ENCODE measurements at regions not wholly inside any gene's neighbourhood (a gene's known extent, or its start where the extent isn't known, plus 50 kb on each side); places are given as distances from the start of the nearest gene placed in this dataset.
"Not testable (repeated sequence)": the region's sequence is repeated elsewhere in the genome, so short reads cannot be mapped to it uniquely, and the experiment has no call there.

DNA sequence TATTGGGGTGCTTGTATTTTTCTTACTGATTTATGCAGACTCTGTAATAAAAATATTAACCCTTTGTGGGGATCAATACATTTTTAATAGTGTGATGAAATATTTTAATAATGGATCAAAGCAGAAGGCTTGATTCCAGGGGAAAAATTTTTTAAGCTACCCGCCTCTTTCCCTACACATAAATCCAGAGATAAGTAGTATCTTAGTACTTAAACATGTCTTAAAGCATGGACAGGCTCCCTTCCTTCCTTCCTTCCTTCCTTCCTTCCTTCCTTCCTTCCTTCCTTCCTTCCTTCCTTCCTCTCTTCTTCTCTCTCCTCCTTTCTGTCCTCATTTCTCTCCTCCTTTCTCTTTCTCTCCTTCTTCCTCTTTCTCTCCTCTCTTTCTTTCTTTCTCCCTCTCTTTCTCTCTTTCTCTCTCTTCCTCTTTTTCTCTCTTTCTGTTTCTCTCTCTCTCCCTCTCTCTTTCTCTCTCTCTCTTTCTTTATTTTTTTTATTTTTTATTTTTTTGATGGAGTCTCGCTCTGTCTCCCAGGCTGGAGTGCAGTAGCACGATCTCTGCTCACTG is 78.0 kb upstream of the SPRY4 start:
- DNase-seq, result no peak

DNA sequence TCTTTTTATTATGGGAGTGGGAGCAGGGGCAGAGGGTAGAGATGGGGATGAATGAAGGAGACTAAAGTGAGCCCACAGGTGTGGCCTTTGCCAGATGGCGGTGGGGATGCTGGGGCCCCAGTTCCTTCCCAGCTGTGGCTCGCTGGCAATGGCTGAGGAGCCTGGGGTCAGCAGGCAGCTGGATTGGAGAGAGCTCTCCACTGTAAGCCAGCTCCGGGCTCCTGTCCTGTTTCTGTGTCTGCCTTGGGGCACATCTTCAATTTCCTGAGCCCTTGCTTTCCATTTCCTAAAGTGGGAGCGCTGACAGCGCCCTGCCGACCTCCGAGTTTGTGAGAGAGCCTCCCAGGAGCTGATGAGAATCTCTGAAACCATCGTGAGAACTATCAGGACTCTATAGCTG is 75.6 kb upstream of the SPRY4 start:
- DNase-seq, result no peak

DNA sequence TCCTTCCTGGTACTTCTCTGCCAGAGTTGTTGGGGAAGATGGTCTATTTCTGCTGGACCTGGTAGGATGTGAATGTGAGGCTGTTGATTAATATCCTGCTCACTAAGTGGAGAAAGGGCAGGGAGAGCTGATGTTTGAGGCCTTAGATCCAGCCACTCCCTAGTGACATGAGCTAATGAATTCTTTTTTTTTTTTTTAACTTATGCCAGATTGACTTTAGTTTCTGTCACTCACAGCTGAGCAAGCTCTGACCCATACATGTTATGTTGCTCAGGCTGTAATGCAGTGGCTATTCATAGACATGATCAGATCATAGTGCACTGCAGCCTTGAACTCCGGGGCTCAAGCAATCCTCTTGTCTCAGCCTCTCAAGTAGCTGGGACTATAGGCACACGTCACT is 75.1 kb upstream of the SPRY4 start:
- DNase-seq, result no peak

DNA sequence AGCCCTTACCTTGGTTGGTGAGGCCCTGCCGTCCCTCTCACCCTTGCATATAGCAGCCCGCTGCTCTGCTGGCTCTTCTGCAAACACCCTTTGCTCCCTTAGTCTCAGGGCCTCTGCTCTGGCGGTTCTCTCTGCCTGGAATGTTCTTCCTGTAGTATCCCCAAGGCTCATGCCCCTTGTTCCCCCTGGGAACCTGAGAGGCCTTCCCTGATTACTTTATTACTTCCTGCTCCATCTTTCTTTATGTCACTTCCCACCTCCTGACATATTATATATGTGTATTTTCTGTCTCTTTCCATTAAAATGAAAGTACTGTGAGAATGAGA is 73.9 kb upstream of the SPRY4 start:
- no peak for DNase-seq

DNA sequence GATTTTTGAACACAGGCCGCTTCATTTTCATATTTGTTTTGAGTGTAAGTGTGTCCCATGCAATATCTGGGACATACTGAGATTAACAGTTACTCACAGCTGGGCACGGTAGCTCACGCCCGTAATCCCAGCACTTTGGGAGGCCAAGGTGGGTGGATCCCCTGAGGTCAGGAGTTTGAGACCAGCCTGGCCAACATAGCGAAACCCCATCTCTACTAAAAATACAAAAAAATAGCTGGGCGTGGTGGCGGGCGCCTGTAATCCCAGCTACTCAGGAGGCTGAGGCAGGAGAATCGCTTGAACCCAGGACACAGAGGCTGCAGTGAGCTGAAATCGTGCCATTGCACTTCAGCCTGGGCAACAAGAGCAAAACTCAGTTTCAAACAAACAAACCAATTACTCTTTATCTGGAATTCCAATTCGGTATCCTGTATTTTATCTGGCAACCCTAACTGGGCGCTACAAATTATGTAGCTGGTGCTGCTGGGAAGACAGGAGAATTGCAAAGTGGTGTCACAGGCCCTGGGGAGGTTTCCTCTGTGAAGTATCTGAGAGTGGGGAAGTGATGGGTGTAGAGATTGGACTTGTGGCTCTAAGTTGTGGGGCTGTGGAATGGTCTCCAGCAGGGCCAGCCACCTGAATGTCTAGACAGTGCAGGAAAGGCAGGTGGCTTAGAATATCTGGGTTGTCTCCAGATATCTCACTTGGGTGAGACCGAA is 73.3 kb upstream of the SPRY4 start:
- not testable (repeated sequence) for DNase-seq

DNA sequence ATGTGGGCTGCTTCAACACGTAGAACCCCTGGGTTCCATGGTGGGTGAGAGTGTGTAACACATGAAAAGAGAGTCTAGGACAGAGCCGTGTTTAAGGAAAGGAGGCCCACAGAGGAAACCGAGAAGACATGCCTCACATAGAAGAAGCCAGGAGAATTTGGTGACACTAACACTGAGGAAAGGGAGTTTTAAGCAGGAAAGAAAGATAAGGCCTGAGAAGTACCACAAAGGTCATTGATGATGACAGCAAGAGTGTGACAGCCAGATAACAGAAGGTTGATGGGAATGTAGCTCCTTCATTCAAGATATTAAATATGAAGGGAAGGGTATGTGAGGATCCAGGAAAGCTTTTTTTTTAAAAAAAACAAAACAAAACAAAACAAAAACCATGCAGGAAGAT is 72.4 kb upstream of the SPRY4 start:
- DNase-seq, result no peak

DNA sequence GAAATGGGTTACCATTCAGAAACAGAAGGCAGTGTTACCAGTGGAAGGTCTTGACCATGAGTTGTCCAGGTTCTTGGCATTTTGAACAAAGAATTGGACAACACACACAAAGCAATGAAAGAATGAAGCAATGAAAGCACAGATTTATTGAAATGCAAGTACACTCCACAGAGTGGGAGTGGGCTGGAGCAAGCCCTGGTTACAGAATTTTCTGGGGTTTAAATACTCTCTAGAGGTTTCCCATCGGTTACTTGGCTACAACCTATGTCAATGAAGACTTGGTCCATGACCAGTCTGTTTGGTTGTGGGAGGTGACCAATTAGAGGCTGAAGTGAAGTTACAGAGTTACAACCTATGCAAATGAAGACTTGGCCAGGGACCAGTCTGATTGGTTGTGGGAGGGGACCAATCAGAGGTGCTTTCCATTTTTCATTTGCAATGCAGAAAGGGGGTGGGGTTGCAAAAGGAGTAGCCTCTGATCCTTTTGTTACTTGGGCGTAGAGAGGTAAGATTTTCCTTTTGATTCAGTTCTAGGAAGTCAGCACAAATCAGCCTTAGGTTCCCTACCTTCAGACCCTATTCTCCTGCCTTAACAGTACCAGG is 71.7 kb upstream of the SPRY4 start:
- DNase-seq, result no peak

DNA sequence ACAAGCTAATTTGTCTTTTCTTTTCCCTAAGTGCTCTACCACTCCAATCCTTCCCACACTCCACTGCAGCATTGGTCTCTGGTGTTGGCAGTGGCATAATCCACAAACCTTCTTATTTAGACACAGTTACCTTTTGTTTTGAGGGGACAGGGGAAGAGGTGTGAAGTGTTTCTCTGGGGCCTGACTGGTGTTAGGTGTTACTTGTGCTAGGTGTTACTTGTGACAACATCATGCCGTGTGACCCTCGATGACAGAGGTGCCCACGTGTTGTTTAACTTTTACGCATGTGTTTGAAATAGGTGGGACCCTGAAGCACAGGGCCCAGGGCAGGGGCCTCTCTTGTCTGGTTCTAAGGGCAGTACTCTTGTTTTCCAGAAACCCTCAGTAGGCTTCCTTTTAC is 70.5 kb upstream of the SPRY4 start:
- no peak for DNase-seq

DNA sequence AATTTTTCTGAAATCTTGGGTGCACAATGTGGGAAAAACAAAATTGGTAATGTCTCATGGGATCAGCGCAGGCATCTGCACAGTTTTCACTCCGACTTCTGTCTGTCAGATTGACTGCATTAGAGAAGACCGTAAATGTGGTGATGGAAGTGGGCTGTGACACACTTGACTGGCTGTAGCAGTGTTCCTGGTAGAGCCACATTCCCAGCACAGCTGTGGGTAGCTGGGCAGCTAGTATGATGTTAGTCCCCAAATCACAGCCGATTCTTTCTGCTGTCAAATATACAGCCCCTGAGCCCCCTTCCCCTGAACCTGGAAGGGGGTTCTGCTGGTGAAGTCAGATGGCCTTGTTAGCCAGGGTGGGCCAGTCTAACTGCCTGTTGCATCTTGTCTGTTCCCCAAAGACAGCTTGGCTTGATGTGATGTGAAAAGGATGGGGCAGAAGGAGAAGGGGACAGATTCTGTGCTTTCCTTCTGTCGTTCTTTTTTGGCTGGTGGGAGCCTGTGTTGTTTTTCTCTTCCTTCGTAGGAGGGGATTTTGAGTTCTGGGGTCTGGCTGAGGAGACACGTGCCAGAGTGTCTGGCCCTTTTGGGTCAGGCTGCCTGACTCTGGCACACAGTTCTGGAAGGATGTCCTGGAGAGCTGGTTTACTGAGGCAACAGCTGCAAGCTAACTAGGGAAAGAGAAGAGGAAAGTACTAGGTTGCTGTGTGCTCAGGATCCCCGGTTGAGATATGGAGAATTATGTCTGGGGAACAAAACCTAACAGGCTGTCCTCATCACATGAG is 66.4 kb upstream of the SPRY4 start:
- DNase-seq, result no peak

DNA sequence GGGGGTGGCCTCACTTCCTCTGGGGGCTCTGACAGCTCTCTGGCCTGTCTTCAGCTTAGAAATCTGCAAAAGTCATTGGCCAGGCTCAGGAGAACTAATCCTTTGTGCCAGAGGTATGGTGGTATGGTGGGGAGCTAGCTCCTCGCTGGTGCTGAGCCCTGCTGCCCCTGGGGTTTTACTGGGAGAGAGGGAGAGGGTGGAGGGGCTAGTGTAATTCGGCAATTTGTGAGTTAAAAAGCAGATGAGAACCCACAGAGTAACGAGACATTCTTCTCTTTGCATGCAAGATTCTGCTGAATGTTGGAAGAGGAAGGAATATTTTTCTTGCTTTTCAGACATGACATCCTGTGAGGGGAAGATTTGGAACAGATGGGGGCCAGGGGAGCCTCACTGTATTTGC is 65.5 kb upstream of the SPRY4 start:
- no peak for DNase-seq

DNA sequence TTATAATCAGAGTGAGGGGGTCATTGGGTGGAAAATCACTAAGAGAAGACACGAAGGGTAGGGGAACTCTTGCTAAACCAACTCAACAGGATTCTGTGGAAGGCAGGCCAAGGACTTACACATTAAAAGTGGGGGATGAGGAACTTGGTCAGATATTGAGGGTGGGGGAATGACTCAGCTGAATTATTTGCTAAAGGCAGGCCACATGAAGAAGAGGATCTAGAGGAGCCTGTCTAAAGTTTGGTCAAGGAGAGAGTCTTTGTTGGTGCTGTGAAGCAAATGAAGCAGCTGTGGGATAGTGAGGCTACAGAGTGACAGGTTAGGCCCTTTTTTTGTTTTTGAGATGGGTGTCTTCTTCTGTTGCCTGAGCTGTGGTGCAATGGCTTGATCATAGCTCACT is 63.9 kb upstream of the SPRY4 start:
- DNase-seq, result no peak

DNA sequence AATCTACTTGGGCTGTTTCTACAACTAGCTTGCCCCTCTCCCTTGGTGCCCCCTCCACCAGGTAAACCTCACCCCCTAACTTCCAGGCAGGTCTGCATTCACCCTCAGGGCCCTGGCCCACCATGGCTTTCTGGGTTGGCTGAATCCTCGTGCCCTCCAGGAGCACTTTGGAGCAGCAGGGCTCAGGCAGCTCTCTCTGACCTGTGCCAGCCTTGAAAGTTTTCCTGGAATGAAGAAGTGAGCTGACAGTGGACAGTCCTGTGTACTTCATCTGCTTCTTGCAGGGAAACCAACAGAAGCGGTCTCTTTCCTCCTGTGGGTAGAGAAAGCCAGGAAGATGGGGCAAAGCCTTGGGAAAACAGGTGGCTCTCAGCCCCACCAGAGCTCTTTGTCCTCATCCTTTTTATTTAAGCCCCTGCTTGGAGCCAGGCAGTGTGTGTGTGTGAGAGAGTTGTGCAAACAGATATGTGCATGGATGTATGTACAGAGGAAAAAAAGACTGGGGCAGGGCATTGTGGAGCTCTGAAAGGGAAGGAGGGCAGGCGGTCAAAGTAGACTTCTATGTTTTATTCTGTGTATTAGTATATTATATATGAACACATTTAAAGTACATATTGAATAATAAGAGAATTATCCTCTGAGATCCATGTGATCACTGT is 62.3 kb upstream of the SPRY4 start:
- no peak for DNase-seq

DNA sequence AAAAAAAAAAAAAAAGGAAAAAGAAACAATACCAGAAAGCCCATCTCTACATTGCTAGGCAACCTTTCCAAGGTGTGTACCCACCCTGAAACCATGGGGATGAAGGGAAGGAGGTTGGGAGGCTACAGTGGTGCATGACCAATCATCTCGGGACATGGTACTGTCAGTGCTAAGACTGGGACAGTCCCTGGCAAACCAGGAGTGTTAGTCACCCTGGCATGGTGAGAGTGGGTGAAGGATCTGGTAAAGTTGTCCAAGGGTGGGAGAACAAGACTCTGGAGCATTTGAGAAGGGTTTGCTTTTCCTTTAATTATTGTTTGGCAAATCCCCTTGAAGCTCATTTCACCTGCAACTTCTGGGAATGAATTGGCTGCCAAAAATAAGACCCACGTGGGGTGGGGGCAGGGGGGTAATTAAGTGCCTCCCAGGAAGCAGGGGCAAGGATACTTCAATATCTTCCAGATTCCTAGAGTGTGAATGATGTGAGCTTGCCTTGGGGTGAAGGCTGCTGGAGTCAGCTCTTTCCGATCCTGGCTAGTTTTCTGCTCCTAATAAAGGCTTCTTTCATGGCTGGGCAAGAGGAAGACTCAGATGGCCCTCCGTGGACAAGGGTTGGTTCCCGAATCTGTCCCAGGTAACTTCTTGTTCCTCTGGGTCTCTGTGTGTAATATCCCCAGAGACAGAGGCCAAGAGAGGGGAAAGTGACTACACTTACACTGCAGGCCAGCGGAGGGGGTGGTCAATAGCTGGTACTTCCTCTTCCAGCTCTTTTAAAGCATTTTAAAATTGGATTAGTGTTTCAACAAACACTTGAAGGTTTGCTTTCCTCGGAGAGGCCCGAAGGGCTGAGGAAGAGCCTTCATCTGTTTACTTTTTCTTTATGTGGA is 61.6 kb upstream of the SPRY4 start:
- DNase-seq, result no peak

DNA sequence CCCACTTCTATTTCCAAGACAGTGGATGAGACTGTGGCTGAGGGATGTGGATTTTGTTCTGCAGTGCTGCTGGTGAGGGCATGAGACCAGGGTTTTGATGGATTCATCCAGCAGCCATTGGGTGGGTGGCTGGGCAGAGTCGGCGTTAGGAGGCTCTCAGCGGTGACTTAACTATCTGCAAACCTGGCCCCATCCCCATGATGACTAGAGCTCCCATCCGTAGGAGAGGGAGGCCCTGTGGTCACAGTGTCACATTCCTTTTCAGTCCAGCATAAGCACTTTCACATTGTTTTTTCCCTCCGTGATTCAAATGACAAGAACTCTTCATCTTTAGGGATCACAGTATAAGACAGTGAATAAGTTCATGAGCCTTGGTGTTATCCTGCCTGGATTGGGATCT is 60.4 kb upstream of the SPRY4 start:
- DNase-seq, result no peak

DNA sequence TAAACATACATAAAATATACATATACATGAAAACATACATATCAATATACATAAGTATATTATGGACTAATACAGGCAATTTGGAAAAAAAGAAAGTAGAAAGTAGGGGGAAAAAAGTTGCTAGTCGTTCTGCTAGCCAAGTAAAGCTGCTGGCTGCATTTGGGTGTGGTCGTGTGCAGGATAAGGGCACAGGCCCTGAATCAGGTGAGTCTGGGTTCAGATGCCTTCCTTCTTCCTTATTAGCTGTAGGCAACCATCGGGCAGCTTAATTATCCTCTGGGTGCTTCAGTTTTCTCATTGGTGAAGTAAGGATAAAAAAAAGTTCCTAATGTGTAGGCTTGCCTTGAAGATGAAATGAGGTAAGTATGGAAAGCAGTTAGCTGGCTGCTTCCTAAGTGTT is 59.2 kb upstream of the SPRY4 start:
- no peak for DNase-seq

DNA sequence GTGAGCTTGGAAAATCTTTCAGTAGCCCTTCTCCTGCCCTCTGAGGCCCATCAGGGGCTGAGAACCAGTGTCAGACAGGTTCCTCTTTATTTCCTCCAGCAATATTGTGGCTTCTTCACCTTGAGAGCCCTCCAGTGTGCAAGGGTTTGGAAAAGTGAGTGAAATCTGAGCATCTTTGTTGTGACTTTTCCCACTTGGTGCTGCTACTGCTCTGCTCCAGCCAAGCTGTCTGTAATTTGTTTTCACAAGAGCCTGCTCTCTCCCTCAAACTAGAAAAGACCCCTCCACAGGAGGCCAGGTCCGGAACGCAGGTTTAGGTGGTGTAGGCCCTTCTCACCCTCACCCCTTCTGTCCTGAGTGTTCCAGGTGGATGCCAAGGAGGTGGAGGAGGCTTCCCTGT is 57.4 kb upstream of the SPRY4 start:
- no peak for DNase-seq

DNA sequence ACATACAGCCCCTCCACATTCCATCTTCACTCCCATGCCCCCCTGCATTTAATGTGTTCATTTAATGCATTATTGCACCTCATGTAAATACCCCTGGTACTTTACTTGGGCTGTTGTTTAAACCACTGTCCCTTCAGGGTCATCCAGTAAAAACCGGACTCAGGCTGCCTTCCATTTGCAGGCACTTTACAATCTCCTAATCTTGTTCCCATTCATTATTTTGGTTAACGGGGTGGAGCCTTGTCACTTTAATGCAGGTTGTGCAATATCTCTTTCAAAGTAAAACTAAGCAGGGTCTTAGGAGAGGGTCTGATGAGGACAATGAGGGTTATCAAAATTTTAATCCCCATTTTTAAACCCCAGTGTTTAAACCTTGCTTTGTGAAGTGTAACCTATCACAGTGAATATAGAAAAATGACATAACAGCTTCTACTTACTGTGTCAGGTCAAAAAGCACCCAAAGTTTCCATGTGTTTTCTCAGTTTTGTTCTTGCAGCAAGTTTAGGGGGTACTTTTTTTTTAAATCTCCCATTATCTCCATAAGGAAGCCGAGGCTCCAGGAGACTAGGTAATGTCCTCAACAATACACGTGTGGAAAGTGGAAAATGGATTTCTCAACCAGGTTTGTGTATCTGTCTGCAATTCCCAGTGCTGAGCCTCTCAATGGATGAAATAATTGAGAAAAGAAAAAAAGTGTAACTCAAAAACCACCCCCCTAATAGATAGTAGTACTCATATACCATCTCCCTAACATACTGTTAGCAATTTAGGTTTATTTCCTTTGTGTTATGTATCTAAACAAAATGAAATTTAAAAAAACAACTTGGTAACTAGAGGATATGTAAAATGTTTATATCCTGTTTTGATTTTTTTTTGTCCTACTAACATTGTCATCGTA is 54.2 kb upstream of the SPRY4 start:
- DNase-seq, result no peak

DNA sequence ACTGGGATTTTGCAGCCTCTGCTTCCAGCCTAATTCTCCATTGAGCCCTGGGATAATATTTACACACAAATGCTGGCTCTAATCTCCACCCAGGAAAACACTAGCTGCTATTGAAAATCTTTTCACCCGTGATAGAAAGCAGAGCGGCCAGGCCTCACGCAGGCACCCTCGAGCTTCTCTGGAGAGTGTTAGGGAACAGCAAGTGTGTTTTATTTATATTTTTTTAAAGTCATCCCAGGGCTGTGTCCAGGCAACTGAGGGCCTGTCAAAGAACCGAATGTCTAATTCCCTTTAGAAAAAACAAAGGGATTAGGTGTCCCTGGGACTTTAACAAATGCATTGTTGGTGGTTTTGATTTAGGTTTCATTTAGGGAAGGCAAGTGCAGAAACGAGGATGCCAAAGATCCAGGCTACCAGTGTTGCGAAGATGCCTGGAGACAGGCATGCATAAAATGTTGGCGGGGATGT is 51.2 kb upstream of the SPRY4 start:
- no peak for DNase-seq
